HCT116 (cell line): ENCODE measurements at regions not wholly inside any gene's neighbourhood (a gene's known extent, or its start where the extent isn't known, plus 50 kb on each side); places are given as distances from the start of the nearest gene placed in this dataset.

Experiments
- ATAC-seq: fragments of 200-7000 bp; cut with Tn5 transposase; 2 replicates; pipeline ENCODE4 v1.9.1; 2020; ENCODE audit warnings: mild to moderate bottlenecking, moderate library complexity
- BruUV-seq: library from RNA; stranded (reverse); fragments of 400-500 nt; replicated peaks from 2 replicates; lab custom pipeline; 2021; lab: Mats Ljungman, UMichigan
- CTCF ChIA-PET: fragments of 300-600 bp; sonication (Branson Sonifier 250); formaldehyde crosslinking; loops from one replicate; lab custom pipeline; 2021; ENCODE audit warnings: antibody characterized with exemption; lab: Charles Lee
- POLR2A ChIA-PET: fragments of 300-600, 350-600 bp; sonication (Branson Sonifier 250); formaldehyde crosslinking; loops from one replicate; lab custom pipeline; 2021; ENCODE audit warnings: antibody characterized with exemption; lab: Charles Lee
- RAD21 ChIA-PET, 2 experiments: fragments of 300-600 bp; sonication (Branson Sonifier 250); formaldehyde crosslinking; loops; one replicate each; lab custom pipeline; 2023; ENCODE audit warnings: low total read pairs in 2 of 2; ENCODE audit not compliant: uncharacterized antibody in 2 of 2, unreplicated experiment in 2 of 2, low non-redundant PET in 1 of 2; lab: Charles Lee
- DNase-seq: peaks from one replicate; pipeline ENCODE4 v3.0.0-alpha.2; 2010; ENCODE audit warnings: low read depth, low spot score
- H2AFZ ChIP-seq: fragments of 200-600 bp; shearing (Covaris generic), sonication (generic); 2 replicates; pipeline ENCODE4 v1.6.1; 2017; ENCODE audit warnings: low read depth, mixed run types, mixed read lengths, antibody characterized with exemption, low read length; ENCODE audit not compliant: poor library complexity, severe bottlenecking
- H3K27ac ChIP-seq: 2 replicates; pipeline ENCODE4 v1.5.1; 2012; ENCODE audit warnings: low read depth, low read length
- H3K27me3 ChIP-seq: fragments of 200-600 bp; sonication (generic); 2 replicates; pipeline ENCODE4 v1.6.1; 2016; ENCODE audit warnings: mixed run types, low read length, mixed read lengths; ENCODE audit not compliant: insufficient read depth
- H3K36me3 ChIP-seq, 2 experiments: fragments of 200-500 bp in 1 of 2; fragments of 200-600 bp in 1 of 2; sonication (Bioruptor generic) in 1 of 2; sonication (generic) in 1 of 2; 2 replicates each; pipeline versions ENCODE4 v1.5.1 to v1.6.1; 2014 to 2016; ENCODE audit warnings: low read length in 2 of 2, inconsistent platforms in 1 of 2, mixed read lengths in 1 of 2, mixed run types in 1 of 2; ENCODE audit not compliant: insufficient read depth in 2 of 2, control insufficient read depth in 1 of 2
- H3K4me1 ChIP-seq, 2 experiments: fragments of 200-600 bp in 1 of 2; sonication (generic) in 1 of 2; 2 replicates each; pipeline versions ENCODE4 v1.5.1 to v1.6.1; 2012 to 2017; ENCODE audit warnings: low read length in 2 of 2, inconsistent platforms in 1 of 2, mild to moderate bottlenecking in 1 of 2, mixed read lengths in 1 of 2, mixed run types in 1 of 2, moderate library complexity in 1 of 2; ENCODE audit not compliant: insufficient read depth in 2 of 2, control insufficient read depth in 1 of 2
- H3K4me2 ChIP-seq: fragments of 200-600 bp; sonication (generic); 2 replicates; pipeline ENCODE4 v1.6.1; 2017; ENCODE audit warnings: mixed run types, low read length, mixed read lengths
- H3K4me3 ChIP-seq, 2 experiments: fragments of 200-600 bp in 1 of 2; sonication (generic) in 1 of 2; replicated peaks in 1 of 2; 2 replicates each; pipeline ENCODE4 v1.5.1; 2011 to 2016; ENCODE audit warnings: low read length in 2 of 2, control low read depth in 1 of 2, low read depth in 1 of 2, mild to moderate bottlenecking in 1 of 2, mixed read lengths in 1 of 2, mixed run types in 1 of 2
- H3K79me2 ChIP-seq: fragments of 200-600 bp; sonication (generic); 2 replicates; pipeline ENCODE4 v1.6.1; 2017; ENCODE audit warnings: mild to moderate bottlenecking, mixed run types, low read length, moderate library complexity, mixed read lengths; ENCODE audit not compliant: insufficient read depth
- H3K9ac ChIP-seq: fragments of 200-600 bp; sonication (generic); 2 replicates; pipeline ENCODE4 v1.6.1; 2016; ENCODE audit warnings: low read length, mixed read lengths
- H3K9me2 ChIP-seq: fragments of 200-600 bp; sonication (generic), shearing (Covaris generic); 2 replicates; pipeline ENCODE4 v1.6.1; 2017; ENCODE audit warnings: mixed run types, mild to moderate bottlenecking, moderate library complexity; ENCODE audit not compliant: insufficient read depth
- H3K9me3 ChIP-seq, 2 experiments: fragments of 200-500 bp in 1 of 2; fragments of 200-600 bp in 1 of 2; sonication (Bioruptor generic) in 1 of 2; sonication (generic) in 1 of 2; 2 replicates each; pipeline ENCODE4 v1.6.1; 2014 to 2017; ENCODE audit warnings: low read length in 2 of 2, mixed read lengths in 2 of 2, inconsistent platforms in 1 of 2, low read depth in 1 of 2, mild to moderate bottlenecking in 1 of 2, mixed run types in 1 of 2, moderate library complexity in 1 of 2; ENCODE audit not compliant: control insufficient read depth in 1 of 2, insufficient read depth in 1 of 2
- H4K20me1 ChIP-seq: fragments of 200-600 bp; sonication (generic), shearing (Covaris generic); 2 replicates; pipeline ENCODE4 v1.6.1; 2017; ENCODE audit warnings: mixed run types, mild to moderate bottlenecking, moderate library complexity; ENCODE audit not compliant: insufficient read depth
- ATF3 ChIP-seq: IDR thresholded peaks from 2 replicates; pipeline ENCODE4 v1.6.1; 2012
- CBX3 ChIP-seq: IDR thresholded peaks from 2 replicates; pipeline ENCODE4 v1.6.1; 2012; ENCODE audit warnings: low read depth
- CEBPB ChIP-seq: IDR thresholded peaks from 2 replicates; pipeline ENCODE4 v1.6.1; 2012; ENCODE audit warnings: low read depth
- EGR1 ChIP-seq: IDR thresholded peaks from 2 replicates; pipeline ENCODE4 v1.6.1; 2012; ENCODE audit warnings: low read depth
- ELF1 ChIP-seq: IDR thresholded peaks from 2 replicates; pipeline ENCODE4 v1.6.1; 2012; ENCODE audit warnings: low read depth, borderline replicate concordance
- EZH2 ChIP-seq: fragments of 200-600 bp; sonication (generic); IDR thresholded peaks from 2 replicates; pipeline ENCODE4 v1.6.1; 2017; ENCODE audit warnings: antibody characterized with exemption, mixed run types
- EZH2phosphoT487 ChIP-seq: fragments of 200-600 bp; IDR thresholded peaks from 2 replicates; pipeline ENCODE4 v1.6.1; 2018; ENCODE audit warnings: antibody characterized with exemption, borderline replicate concordance
- FOSL1 ChIP-seq: IDR thresholded peaks from 2 replicates; pipeline ENCODE4 v1.6.1; 2012; ENCODE audit warnings: low read depth
- JUND ChIP-seq: IDR thresholded peaks from 2 replicates; pipeline ENCODE4 v1.6.1; 2012
- POLR2A ChIP-seq: IDR thresholded peaks from 2 replicates; pipeline ENCODE4 v1.7.0; 2011; ENCODE audit warnings: borderline replicate concordance; ENCODE audit not compliant: insufficient read depth, insufficient read length; ENCODE audit errors: extremely low read depth
- REST ChIP-seq: IDR thresholded peaks from 2 replicates; pipeline ENCODE4 v1.6.1; 2012; ENCODE audit warnings: low read depth
- SIN3A ChIP-seq: IDR thresholded peaks from 2 replicates; pipeline ENCODE4 v1.6.1; 2012; ENCODE audit warnings: low read depth
- SP1 ChIP-seq: IDR thresholded peaks from 2 replicates; pipeline ENCODE4 v1.6.1; 2012; ENCODE audit warnings: low read depth
- SRF ChIP-seq: IDR thresholded peaks from 2 replicates; pipeline ENCODE4 v1.6.1; 2012; ENCODE audit warnings: low read depth
- YY1 ChIP-seq: IDR thresholded peaks from 2 replicates; pipeline ENCODE4 v1.6.1; 2011; ENCODE audit warnings: low read length, low read depth, moderate library complexity, mild to moderate bottlenecking; ENCODE audit not compliant: insufficient replicate concordance; ENCODE audit errors: extremely low read depth
- ZBTB33 ChIP-seq: IDR thresholded peaks from 2 replicates; pipeline ENCODE4 v1.6.1; 2011; ENCODE audit warnings: mild to moderate bottlenecking, low read length, moderate library complexity; ENCODE audit not compliant: insufficient replicate concordance; ENCODE audit errors: extremely low read depth
- ZFX ChIP-seq: fragments of 450-650 bp; IDR thresholded peaks from 2 replicates; pipeline ENCODE4 v1.6.1; 2017
- ZNF274 ChIP-seq: fragments of 200-500 bp; sonication (Bioruptor generic); IDR thresholded peaks from 2 replicates; pipeline ENCODE4 v1.6.1; 2014; ENCODE audit warnings: mild to moderate bottlenecking, low read depth, low read length, inconsistent platforms
- intact Hi-C: fragments of 100-400 bp; cut with micrococcal nuclease; formaldehyde crosslinking; loops from 2 replicates; pipeline ENCODE4 v1.10.0; 2022

- no peak for TF ChIP-seq FOSL1
- TF ChIP-seq CEBPB: no peak
- TF ChIP-seq EZH2phosphoT487: no peak
- no peak for TF ChIP-seq EZH2
- TF ChIP-seq ELF1: no peak
- TF ChIP-seq REST: no peak
- no peak for TF ChIP-seq JUND
Observed at GRCh38 chr7:35856175-35856574, 55.3 kb downstream of the SEPTIN7 start (continued).

GRCh38 chr7:35860664-35861063 lies 59.8 kb downstream of the SEPTIN7 start:
- Histone ChIP-seq H3K27me3 (no peaks in the 10 kb centered on the region), H3K4me3 (no peak overlapping the region), H3K9me3 (no peaks in the 10 kb centered on the region), H3K9ac (no peak overlapping the region), H3K36me3 (0 out of 4 replicates have a peak, but pooled peaks cover 3% of the 10 kb centered on the region in 2 experiments), H3K9me2 (no peaks in the 10 kb centered on the region), H2AFZ (no peak overlapping the region), H3K27ac (no peak overlapping the region), H3K4me1 (no peaks in the 10 kb centered on the region), H4K20me1 (0 out of 2 replicates have a peak, but pooled peaks cover 11% of the 10 kb centered on the region), H3K79me2 (peaks cover 79% of the 10 kb centered on the region), H3K4me2 (no peak overlapping the region)
- no peak for ATAC-seq
- POLR2A ChIA-PET: no interaction called here
- no peak for DNase-seq
- CTCF ChIA-PET: no interaction called here
- intact Hi-C loops: no loop called here
- RAD21 ChIA-PET: no interaction called here
- no TSS peak for BruUV-seq
- TF ChIP-seq EZH2 (no peak), ELF1 (no peak), SP1 (no peak), EGR1 (no peak), POLR2A (no peak), JUND (no peak), ZNF274 (no peak), ZFX (no peak), ZBTB33 (no peak), REST (no peak), FOSL1 (no peak), ATF3 (no peak), SIN3A (no peak), YY1 (no peak), CBX3 (no peak), SRF (no peak)
